Forelimb muscle (tissue), 1 donor: ENCODE measurements at regions not wholly inside any gene's neighbourhood (a gene's known extent, or its start where the extent isn't known, plus 50 kb on each side); places are given as distances from the start of the nearest gene placed in this dataset.
"Not testable (repeated sequence)": the region's sequence is repeated elsewhere in the genome, so short reads cannot be mapped to it uniquely, and the experiment has no call there.

Source experiments
- DNase-seq: peaks from one replicate; pipeline ENCODE4 v3.0.0-alpha.2; 2013; ENCODE audit warnings: low read depth

GRCh38 chr9:7347556-7347955, 452.0 kb downstream of the DMAC1 start:
- no peak for DNase-seq

- no peak for DNase-seq
These were observed 453.4 kb downstream of the DMAC1 start for GRCh38 chr9:7346144-7346543.

DNA sequence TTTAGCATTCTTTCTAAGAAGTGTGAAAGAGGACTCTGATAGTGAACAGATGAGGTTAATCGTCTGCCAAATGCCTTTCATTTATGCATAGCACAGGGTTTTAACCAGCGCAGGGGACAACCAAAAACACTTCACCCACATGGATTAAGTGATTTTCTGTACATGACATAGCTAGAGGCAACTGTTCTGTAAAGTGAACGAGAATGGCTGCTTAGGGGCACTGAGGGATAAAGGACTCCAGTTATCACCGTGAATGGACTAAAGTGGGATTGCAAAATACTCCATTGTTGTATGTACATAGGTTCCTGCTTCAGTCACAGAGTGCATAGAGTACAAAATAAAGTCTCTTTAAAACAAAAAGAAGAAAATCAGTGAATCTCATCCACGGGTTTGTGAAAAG, 456.8 kb downstream of the DMAC1 start:
- DNase-seq: no peak

GRCh38 chr9:7342229-7342628, 457.3 kb downstream of the DMAC1 start:
- DNase-seq: no peak

GRCh38 chr9:7341571-7341970, 458.0 kb downstream of the DMAC1 start:
- DNase-seq: no peak

DNA sequence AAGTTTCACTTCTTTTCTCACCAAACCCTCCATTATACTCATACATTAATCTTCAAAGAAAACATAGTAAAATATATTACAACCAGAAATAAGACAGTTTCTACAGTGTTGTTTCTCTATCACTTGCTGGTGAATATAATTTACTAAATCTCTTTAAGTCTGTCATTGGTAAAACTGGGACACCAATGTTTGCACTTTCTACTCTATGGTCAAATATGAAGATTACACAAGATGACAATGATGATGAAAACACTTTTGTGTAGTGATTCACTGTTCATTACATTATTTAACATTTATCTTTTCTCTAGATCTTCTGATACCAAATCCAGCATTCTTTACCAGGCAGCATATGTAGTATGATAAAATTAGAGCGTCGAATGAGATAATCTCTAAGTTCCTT, 459.1 kb downstream of the DMAC1 start:
- no peak for DNase-seq

DNA sequence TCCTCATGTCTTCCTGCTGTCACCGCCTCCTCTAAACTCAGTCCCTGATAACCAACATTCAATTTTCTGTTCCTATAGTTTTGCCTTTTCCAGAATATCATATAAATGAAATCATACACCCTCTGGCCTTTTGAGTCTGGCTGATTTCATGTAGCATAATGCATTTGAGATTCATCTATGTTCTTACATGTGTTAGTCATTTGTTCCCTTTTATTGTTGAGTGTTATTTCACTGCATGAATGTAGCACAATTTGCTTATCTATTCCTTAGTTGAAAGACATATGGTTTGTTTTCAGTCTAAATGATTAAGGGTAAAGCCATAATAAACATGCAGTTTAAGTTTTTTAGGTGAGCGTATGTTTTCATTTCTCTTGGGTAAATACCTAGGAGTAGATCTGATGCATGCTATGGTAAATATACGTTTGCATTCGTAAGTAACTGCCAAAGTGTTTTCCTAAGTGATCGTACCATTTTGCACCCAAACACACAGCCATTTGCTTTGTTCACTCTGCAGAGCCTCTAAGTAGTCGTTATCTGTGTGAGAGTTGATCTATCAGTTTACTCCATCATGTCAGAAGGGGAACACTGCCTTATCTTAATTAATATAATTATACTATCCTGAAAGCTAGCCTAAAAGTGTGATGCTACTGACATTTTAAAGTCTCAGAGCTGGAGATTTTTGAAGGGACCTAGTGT, 460.8 kb downstream of the DMAC1 start:
- no peak for DNase-seq

GRCh38 chr9:7336356-7337065, 463.1 kb downstream of the DMAC1 start:
- no peak for DNase-seq

GRCh38 chr9:7333719-7334118, 465.9 kb downstream of the DMAC1 start:
- DNase-seq: no peak

DNA sequence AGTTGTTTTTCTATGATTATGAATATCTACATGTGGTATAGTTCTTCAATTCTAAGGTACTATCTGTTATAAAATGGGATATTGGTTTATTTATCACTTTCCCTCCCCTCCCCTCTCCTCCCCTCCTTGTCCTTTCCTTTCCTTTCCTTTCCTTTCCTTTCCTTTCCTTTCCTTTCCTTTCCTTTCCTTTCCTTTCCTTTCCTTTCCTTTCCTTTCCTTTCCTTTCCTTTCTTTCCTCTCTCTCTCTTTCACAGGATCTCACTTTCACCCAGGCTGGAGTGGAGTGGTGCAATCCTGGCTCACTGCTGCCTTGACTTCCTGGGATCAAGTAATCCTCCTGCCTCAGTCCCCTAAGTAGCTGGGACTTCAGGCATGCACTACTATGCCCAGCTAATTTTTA, 466.8 kb downstream of the DMAC1 start:
- no peak for DNase-seq

DNA sequence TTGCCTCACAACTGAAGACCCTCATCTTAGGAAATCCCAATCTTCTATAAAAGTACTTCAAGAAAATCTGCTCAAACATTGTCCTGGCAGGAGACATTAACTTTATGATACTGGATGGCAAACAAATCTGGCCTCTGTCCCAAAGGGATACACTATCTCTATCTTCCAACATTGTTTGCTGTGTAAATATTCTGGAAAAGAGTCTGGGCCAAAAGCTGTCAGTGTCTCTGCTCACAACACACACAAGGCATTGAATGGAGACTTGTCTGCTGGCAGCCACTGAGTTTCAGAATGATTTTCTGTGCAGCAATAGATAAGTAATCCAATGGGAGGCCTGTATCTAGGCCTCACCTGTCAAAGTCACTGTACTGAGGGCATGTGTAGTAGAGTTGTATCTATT, 471.1 kb downstream of the DMAC1 start:
- no peak for DNase-seq

- DNase-seq: no peak
These were observed 473.6 kb downstream of the DMAC1 start for GRCh38 chr9:7325995-7326394.

DNA sequence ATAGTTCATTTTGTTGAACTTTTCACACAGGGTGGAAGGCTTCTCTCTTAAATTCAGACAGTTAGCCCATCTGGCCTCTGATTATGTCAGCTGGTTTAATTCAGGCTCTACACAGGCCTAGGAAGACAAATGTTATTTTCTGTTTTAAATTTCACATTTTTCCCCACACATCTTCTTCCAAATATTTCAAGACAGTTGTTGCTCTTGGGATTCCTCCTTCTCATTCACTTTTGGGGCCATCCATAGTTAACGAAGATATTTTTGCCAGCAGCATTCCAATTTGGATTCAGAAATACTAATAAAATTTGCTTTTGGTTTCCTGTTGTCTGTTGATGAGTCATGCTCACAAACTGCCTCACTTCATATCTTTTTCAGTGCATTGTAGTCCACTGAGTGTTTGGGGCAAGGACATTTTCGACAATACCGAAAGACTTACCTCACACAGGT, 475.4 kb downstream of the DMAC1 start:
- no peak for DNase-seq

GRCh38 chr9:7320841-7321240, 478.7 kb downstream of the DMAC1 start:
- DNase-seq: no peak

- no peak for DNase-seq
These were observed 479.4 kb downstream of the DMAC1 start for GRCh38 chr9:7320139-7320538.

DNA sequence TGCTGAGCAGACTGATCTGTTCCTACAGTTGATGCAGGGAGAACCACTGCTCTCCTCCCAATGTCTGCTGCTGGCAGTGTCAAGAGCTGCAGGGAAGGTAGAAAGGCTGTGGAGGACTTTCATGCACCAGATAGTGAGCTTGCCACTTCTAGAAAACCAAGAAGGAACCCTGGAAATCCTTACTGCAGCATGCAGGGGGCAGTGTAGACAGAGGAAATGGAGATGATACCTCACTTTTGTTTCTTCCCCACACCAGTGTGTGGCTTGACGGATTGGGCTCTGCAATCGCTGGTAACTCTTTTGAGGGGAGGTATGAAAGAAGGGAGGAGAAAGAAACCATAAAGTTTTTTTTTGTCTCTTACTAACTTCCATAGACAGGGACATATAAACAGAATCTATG, 480.7 kb downstream of the DMAC1 start:
- DNase-seq: no peak

DNA sequence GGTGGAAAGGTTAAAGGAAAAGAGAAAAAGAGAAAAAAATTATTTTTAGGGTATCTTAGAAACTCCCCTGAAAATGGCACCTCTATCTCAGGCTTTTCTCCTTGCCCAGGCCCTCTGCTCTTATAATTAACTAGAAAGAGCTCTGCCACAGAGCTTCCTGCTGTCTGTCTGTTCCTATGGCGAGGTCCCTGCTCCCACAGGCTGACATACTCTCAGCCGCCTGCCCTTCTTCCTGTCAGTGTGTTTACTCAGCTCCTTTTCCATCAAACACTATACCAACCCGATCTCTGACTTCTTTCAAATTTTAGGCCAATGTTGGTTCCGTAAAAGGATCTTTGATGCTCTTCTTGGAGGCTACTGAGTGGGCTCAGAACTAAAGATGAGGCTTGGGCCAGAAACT, 482.6 kb downstream of the DMAC1 start:
- no peak for DNase-seq

- DNase-seq: no peak
These were observed 483.3 kb downstream of the DMAC1 start for GRCh38 chr9:7316166-7316795.

DNA sequence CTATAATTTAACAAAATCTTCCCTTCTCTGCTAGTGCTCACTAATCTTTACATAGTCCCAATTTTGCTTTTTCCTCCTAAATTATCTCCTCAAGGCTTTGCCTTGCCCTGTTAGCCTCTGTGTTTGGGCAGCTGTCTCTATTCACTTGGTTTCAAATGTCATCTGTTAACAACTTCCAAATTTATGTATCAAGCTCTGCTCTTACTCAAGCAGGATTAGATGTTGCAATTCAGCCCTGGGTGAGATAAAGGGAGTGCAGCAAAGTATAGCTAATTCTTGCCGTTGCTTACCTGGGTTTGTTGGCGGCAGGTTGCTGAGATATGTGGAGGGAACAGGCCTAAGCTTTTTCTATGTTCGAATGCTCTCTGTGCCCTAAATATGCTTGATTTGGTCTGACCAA, 483.8 kb downstream of the DMAC1 start:
- DNase-seq: no peak

DNA sequence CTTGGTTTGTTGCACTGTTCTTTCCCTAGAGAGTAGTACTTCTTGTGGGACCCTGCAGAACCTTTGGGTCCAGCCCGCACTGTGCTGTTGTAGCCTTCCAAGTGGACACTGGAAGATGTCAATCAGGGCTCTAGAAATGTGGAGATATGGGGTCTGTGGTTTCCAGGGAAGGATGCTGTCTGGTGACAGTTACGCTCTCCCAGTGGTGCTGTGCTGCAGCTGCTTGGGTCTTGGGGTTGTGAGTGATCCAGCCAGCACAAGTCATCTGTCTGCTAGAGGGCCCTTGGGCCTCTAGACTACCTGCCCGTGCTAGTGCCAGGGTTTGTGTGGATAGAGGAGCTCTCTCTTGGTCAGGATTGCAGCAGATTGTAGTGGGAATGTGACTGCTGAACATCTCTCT, 484.5 kb downstream of the DMAC1 start:
- no peak for DNase-seq

- DNase-seq: no peak
These were observed 486.2 kb downstream of the DMAC1 start for GRCh38 chr9:7313389-7313788.

DNA sequence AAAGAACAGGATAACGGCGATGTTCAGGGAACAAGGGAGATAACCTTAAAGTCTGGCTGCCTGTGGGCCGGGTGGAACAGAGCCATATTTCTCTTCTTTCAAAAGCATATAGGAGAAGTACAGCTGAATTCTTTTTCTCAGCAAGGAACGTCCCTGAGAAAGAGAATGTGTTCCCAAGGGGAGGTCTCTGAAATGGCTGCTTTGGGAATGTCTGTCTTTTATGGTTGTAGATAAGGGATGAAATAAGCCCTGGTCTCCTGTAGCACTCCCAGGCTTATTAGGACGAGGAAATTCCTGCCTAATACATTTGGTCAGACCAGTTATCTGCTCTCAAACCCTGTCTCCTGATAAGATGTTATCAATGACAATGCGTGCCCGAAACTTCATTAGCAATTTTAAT, 490.5 kb downstream of the DMAC1 start:
- not testable (repeated sequence) for DNase-seq

DNA sequence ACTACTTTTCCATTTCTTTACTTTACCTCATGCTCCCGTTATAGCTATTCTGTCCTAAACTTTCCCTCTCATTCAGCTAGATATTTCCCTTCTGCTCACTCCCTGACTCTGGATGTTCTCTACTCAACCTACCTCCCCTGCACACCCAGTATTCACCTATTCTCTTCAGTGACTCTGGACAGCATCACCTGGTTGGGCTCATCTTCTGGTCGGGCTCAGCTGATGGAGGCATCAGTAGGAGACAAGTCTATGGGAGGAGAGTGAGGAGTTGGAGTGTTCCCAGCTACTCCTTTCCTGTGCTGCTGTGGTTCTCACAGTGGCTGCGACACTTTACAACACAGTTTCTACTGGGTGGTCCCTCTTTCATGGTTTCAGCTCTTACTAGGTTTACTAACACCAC, 493.9 kb downstream of the DMAC1 start:
- no peak for DNase-seq
